ENCODE measurements at regions not wholly inside any gene's neighbourhood (a gene's known extent, or its start where the extent isn't known, plus 50 kb on each side); places are given as distances from the start of the nearest gene placed in this dataset.

DNA sequence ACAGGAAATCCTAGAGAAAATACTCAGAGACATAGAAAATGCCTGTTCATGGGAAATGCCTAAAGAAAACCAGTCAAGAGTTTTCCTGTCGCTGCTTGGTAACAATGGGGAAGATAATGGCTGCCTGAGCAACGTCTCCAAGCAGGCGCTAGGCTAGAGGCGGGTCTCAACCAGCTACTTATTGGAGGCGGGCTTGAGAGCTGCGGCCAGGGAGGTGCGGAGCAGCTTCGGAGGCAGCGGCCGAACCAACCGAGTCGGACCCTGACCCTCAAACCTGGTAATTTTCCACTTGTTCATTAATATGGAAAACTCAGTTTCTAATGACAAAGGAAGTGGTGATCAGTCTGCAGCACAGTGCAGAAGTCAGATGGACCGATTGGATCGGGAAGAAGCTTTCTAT, 173.1 kb downstream of the DTWD1 start:
- H3K4me1 ChIP-seq = no peaks in the 10 kb centered on the region
- TF ChIP-seq POLR2AphosphoS5 (IDR thresholded peaks at IDR 0.05) = no peak
- TF ChIP-seq EP300 (IDR thresholded peaks at IDR 0.05) = no peak
- TF ChIP-seq, protein P1, sequence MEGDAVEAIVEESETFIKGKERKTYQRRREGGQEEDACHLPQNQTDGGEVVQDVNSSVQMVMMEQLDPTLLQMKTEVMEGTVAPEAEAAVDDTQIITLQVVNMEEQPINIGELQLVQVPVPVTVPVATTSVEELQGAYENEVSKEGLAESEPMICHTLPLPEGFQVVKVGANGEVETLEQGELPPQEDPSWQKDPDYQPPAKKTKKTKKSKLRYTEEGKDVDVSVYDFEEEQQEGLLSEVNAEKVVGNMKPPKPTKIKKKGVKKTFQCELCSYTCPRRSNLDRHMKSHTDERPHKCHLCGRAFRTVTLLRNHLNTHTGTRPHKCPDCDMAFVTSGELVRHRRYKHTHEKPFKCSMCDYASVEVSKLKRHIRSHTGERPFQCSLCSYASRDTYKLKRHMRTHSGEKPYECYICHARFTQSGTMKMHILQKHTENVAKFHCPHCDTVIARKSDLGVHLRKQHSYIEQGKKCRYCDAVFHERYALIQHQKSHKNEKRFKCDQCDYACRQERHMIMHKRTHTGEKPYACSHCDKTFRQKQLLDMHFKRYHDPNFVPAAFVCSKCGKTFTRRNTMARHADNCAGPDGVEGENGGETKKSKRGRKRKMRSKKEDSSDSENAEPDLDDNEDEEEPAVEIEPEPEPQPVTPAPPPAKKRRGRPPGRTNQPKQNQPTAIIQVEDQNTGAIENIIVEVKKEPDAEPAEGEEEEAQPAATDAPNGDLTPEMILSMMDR (IDR thresholded peaks at IDR 0.05) = no peak
- no peak for TF ChIP-seq POLR2A (IDR thresholded peaks at IDR 0.05)
- H3K4me3 ChIP-seq = no peak overlapping the region
- no peaks in the 10 kb centered on the region for H3K36me3 ChIP-seq
- no peak overlapping the region for H3K27ac ChIP-seq
- peaks cover 0 to 7% (median 0%) of the 10 kb centered on the region in 3 donors for H3K9me3 ChIP-seq
- 79 to 95% methylated on average over 3 to 13 of the region's 14 CpGs for WGBS, 2 donors (ENCODE audit: low coverage in 1 of 2)
- no peaks in the 10 kb centered on the region for H3K27me3 ChIP-seq
- ATAC-seq = no peak

DNA sequence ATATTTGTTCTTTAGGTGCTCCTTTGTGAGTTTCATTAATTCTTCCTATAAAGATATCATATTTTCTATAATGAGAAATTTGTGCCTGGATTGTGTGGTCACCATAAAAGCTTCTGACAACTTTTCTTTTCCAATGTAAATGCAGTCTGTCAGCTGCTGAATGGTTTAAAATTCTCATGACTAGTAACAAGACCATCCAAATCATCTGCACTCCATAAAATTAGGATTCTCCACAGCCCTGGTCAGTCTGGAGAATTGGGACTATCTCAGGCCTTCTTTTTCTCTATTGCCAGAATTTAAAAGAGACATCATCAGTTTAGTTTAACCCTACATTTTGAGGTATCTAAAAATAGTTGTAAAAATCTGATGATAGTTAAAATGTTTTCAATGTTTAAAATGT, 180.9 kb downstream of the DTWD1 start:
- Histone ChIP-seq H3K9me3 (peaks cover 0 to 8% (median 0%) of the 10 kb centered on the region in 3 donors), H3K27me3 (no peaks in the 10 kb centered on the region), H3K27ac (no peak overlapping the region), H3K36me3 (no peaks in the 10 kb centered on the region), H3K4me3 (no peak overlapping the region), H3K4me1 (no peaks in the 10 kb centered on the region)
- TF ChIP-seq, protein P1 (IDR thresholded peaks at IDR 0.05) = no peak
- TF ChIP-seq POLR2A (IDR thresholded peaks at IDR 0.05) (no peak), POLR2AphosphoS5 (IDR thresholded peaks at IDR 0.05) (no peak), EP300 (IDR thresholded peaks at IDR 0.05) (no peak)
- ATAC-seq = no peak
